OCI-LY7 (cell line): ENCODE measurements at regions not wholly inside any gene's neighbourhood (a gene's known extent, or its start where the extent isn't known, plus 50 kb on each side); places are given as distances from the start of the nearest gene placed in this dataset.

Source experiments
- EZH2phosphoT487 ChIP-seq: fragments of 200-600 bp; sonication (generic); IDR thresholded peaks from 2 replicates; pipeline ENCODE4 v1.6.1; 2018; ENCODE audit warnings: low read depth, borderline replicate concordance, mild to moderate bottlenecking, mixed run types, antibody characterized with exemption, low read length, moderate library complexity, mixed read lengths
- TF ChIP-seq, protein P1 (sequence below): fragments of 200-600 bp; sonication (generic); conservative IDR thresholded peaks from 2 replicates; pipeline ENCODE4 v1.5.1; 2014; ENCODE audit warnings: mild to moderate bottlenecking, antibody characterized with exemption, low read length, moderate library complexity, mixed read lengths

- TF ChIP-seq, protein P1, sequence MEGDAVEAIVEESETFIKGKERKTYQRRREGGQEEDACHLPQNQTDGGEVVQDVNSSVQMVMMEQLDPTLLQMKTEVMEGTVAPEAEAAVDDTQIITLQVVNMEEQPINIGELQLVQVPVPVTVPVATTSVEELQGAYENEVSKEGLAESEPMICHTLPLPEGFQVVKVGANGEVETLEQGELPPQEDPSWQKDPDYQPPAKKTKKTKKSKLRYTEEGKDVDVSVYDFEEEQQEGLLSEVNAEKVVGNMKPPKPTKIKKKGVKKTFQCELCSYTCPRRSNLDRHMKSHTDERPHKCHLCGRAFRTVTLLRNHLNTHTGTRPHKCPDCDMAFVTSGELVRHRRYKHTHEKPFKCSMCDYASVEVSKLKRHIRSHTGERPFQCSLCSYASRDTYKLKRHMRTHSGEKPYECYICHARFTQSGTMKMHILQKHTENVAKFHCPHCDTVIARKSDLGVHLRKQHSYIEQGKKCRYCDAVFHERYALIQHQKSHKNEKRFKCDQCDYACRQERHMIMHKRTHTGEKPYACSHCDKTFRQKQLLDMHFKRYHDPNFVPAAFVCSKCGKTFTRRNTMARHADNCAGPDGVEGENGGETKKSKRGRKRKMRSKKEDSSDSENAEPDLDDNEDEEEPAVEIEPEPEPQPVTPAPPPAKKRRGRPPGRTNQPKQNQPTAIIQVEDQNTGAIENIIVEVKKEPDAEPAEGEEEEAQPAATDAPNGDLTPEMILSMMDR: peak; percentile 80
- TF ChIP-seq EZH2phosphoT487: no peak
Observed at GRCh38 chr14:65961004-65961403, 525.2 kb upstream of the CCDC196 start.
